Osteoblast (primary cell): ENCODE measurements at regions not wholly inside any gene's neighbourhood (a gene's known extent, or its start where the extent isn't known, plus 50 kb on each side); places are given as distances from the start of the nearest gene placed in this dataset.

Experiments
- DNase-seq: peaks from one replicate; pipeline ENCODE4 v3.0.0; 2011; ENCODE audit warnings: low spot score, mixed read lengths; ENCODE audit not compliant: insufficient read length; ENCODE audit errors: missing footprints
- H2AFZ ChIP-seq: 2 replicates; pipeline ENCODE4 v1.6.0; 2011; ENCODE audit warnings: mild to moderate bottlenecking, low read length
- H3K27ac ChIP-seq: 2 replicates; pipeline ENCODE4 v1.5.1; 2011; ENCODE audit warnings: mild to moderate bottlenecking, low read depth, low read length, moderate library complexity
- H3K27me3 ChIP-seq: 2 replicates; pipeline ENCODE4 v1.6.0; 2012; ENCODE audit warnings: mild to moderate bottlenecking, control low read depth, inconsistent platforms, low read length, moderate library complexity; ENCODE audit not compliant: insufficient read depth
- H3K36me3 ChIP-seq: 2 replicates; pipeline ENCODE4 v1.5.1; 2011; ENCODE audit warnings: mild to moderate bottlenecking, low read length, control low read depth, moderate library complexity; ENCODE audit not compliant: insufficient read depth
- H3K4me1 ChIP-seq: 2 replicates; pipeline ENCODE4 v1.5.1; 2011; ENCODE audit warnings: mild to moderate bottlenecking, low read length, control low read depth, moderate library complexity; ENCODE audit not compliant: insufficient read depth
- H3K4me2 ChIP-seq: 2 replicates; pipeline ENCODE4 v1.6.0; 2011; ENCODE audit warnings: mild to moderate bottlenecking, low read length; ENCODE audit not compliant: insufficient read depth
- H3K4me3 ChIP-seq: fragments of 200-600 bp; sonication (generic); 3 replicates; pipeline ENCODE4 v1.5.1; 2012; ENCODE audit warnings: mild to moderate bottlenecking, low read length, inconsistent platforms; ENCODE audit not compliant: insufficient read depth
- H3K79me2 ChIP-seq: 2 replicates; pipeline ENCODE4 v1.6.0; 2012; ENCODE audit warnings: mild to moderate bottlenecking, low read length, control low read depth, inconsistent platforms; ENCODE audit not compliant: insufficient read depth
- H3K9me3 ChIP-seq: 2 replicates; pipeline ENCODE4 v1.5.1; 2011; ENCODE audit warnings: low read depth, low read length, control low read depth
- H4K20me1 ChIP-seq: 2 replicates; pipeline ENCODE4 v1.6.0; 2012; ENCODE audit warnings: mild to moderate bottlenecking, low read length, control low read depth; ENCODE audit not compliant: insufficient read depth
- TF ChIP-seq, protein P1 (sequence below): IDR thresholded peaks from 2 replicates; pipeline ENCODE4 v1.5.1; 2011; ENCODE audit warnings: mild to moderate bottlenecking, low read depth, low read length, moderate library complexity; ENCODE audit errors: extremely low read depth

DNA sequence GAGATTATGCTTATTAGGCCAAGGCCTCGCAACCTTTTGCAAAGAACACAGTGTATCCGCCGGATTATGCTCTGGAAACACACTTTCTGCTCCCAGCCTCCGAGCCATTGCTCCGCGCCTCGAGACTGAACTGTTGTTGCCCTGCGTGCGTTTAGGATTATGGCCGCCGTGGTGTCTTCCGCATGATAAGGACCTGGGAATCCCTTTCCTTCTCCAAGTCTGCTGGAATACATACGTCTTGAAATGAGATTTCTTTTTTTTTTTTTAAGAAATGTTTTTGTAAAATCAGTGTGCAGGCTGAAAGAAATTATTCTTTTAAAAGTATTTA, 89.8 kb upstream of the SOX1 start:
- Histone ChIP-seq H3K27me3 (no peaks in the 10 kb centered on the region), H3K4me2 (no peak overlapping the region), H2AFZ (no peak overlapping the region), H3K4me1 (no peaks in the 10 kb centered on the region), H3K36me3 (no peaks in the 10 kb centered on the region), H3K4me3 (no peak overlapping the region), H3K27ac (no peak overlapping the region), H4K20me1 (no peaks in the 10 kb centered on the region), H3K79me2 (no peaks in the 10 kb centered on the region), H3K9me3 (peaks cover 12% of the 10 kb centered on the region)
- no peak for DNase-seq
- TF ChIP-seq, protein P1, sequence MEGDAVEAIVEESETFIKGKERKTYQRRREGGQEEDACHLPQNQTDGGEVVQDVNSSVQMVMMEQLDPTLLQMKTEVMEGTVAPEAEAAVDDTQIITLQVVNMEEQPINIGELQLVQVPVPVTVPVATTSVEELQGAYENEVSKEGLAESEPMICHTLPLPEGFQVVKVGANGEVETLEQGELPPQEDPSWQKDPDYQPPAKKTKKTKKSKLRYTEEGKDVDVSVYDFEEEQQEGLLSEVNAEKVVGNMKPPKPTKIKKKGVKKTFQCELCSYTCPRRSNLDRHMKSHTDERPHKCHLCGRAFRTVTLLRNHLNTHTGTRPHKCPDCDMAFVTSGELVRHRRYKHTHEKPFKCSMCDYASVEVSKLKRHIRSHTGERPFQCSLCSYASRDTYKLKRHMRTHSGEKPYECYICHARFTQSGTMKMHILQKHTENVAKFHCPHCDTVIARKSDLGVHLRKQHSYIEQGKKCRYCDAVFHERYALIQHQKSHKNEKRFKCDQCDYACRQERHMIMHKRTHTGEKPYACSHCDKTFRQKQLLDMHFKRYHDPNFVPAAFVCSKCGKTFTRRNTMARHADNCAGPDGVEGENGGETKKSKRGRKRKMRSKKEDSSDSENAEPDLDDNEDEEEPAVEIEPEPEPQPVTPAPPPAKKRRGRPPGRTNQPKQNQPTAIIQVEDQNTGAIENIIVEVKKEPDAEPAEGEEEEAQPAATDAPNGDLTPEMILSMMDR, result no peak

DNA sequence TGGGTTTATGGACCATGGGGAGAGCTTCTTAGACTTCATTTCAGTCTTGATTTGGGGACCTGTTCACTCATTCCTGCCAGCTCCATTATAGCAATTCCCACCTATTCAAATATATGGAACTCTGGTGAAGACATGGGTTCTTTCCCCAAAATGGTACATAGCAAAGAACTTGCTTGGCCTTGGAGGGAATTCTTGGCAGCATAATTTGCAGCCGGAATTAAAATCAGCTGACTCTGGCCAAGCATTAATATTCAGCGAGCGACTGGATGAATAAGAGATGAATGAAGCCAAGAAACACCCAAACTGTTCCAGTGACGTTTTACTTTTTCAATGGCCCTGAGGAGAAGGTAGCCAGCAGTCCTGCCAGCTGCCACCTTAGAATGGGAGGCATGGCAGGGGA, 88.4 kb upstream of the SOX1 start:
- H3K27ac ChIP-seq, result no peak overlapping the region
- no peak for DNase-seq
- H3K36me3 ChIP-seq, result no peaks in the 10 kb centered on the region
- H3K4me3 ChIP-seq, result no peak overlapping the region
- no peak overlapping the region for H2AFZ ChIP-seq
- no peak overlapping the region for H3K4me2 ChIP-seq
- no peaks in the 10 kb centered on the region for H4K20me1 ChIP-seq
- TF ChIP-seq, protein P1, result no peak
- no peaks in the 10 kb centered on the region for H3K79me2 ChIP-seq
- H3K9me3 ChIP-seq, result peaks cover 12% of the 10 kb centered on the region
- H3K4me1 ChIP-seq, result no peaks in the 10 kb centered on the region
- no peaks in the 10 kb centered on the region for H3K27me3 ChIP-seq

DNA sequence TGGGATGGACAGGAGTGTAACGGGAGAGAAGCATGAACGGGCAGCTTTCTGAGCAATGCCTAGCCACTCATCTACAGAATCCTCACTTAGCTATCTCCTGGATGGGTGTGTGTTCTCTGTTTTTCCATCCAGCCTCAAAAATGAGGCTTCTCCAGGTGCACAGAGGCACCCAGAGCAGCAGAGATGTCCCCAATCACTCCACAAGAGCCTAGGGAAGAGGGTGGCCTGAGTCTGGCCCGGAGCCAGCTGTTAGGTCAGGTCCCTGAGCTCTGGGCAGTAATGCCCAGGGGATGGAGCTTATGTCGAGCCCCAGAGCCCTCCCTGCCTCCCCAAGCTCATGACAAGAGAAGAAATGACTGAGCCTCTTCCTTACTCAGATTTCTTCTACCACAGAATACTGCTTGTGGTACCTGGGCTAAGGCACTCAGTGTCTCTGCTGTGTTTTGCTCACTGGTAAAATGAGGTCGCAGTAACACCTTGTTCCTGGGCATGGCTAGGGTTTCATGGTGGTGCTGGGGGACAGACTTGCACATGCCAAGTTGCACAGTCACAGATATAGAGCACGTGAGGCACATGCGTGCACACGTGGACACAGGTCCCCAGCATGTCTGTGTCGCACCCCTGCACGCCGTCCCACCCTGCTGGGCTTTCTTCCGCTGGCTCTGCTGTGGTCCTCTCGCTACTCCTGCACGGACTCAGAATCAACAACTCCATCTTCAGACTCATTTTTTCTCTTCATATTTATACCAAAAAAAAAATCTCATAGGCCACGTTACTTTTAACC, 86.6 kb upstream of the SOX1 start:
- H3K9me3 ChIP-seq, result peaks cover 4% of the 10 kb centered on the region
- no peak overlapping the region for H2AFZ ChIP-seq
- H3K27ac ChIP-seq, result no peak overlapping the region
- no peak overlapping the region for H3K4me3 ChIP-seq
- H4K20me1 ChIP-seq, result no peaks in the 10 kb centered on the region
- no peaks in the 10 kb centered on the region for H3K4me1 ChIP-seq
- no peak for DNase-seq
- H3K36me3 ChIP-seq, result no peaks in the 10 kb centered on the region
- TF ChIP-seq, protein P1, result no peak
- no peaks in the 10 kb centered on the region for H3K27me3 ChIP-seq
- no peak overlapping the region for H3K4me2 ChIP-seq
- H3K79me2 ChIP-seq, result no peaks in the 10 kb centered on the region

DNA sequence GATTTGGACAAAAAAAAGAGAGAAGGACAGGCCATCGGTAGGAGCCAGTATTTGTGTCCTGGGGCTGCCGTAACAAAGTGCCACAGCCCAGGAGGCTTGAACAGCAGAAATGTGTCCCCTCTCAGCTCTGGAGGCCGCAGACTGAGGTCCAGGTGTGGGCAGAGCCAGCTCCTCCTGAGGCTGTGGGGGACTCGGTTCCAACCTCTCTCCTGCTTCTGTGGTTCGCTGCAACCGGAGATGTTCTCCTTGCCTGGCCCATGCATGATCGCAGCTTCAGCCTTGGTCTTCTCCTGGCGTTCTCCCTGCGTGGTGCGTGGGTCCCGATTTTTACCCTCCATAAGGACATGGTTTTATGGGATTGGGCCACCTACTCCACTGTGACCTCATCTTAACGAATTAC, 85.9 kb upstream of the SOX1 start:
- Histone ChIP-seq H3K4me2 (no peak overlapping the region), H3K4me1 (no peaks in the 10 kb centered on the region), H3K27me3 (no peaks in the 10 kb centered on the region), H3K9me3 (no peaks in the 10 kb centered on the region), H3K27ac (no peak overlapping the region), H4K20me1 (no peaks in the 10 kb centered on the region), H3K4me3 (no peak overlapping the region), H3K79me2 (no peaks in the 10 kb centered on the region), H2AFZ (no peak overlapping the region), H3K36me3 (no peaks in the 10 kb centered on the region)
- TF ChIP-seq, protein P1, result no peak
- no peak for DNase-seq
